ENCODE measurements at regions not wholly inside any gene's neighbourhood (a gene's known extent, or its start where the extent isn't known, plus 50 kb on each side); places are given as distances from the start of the nearest gene placed in this dataset.

DNA sequence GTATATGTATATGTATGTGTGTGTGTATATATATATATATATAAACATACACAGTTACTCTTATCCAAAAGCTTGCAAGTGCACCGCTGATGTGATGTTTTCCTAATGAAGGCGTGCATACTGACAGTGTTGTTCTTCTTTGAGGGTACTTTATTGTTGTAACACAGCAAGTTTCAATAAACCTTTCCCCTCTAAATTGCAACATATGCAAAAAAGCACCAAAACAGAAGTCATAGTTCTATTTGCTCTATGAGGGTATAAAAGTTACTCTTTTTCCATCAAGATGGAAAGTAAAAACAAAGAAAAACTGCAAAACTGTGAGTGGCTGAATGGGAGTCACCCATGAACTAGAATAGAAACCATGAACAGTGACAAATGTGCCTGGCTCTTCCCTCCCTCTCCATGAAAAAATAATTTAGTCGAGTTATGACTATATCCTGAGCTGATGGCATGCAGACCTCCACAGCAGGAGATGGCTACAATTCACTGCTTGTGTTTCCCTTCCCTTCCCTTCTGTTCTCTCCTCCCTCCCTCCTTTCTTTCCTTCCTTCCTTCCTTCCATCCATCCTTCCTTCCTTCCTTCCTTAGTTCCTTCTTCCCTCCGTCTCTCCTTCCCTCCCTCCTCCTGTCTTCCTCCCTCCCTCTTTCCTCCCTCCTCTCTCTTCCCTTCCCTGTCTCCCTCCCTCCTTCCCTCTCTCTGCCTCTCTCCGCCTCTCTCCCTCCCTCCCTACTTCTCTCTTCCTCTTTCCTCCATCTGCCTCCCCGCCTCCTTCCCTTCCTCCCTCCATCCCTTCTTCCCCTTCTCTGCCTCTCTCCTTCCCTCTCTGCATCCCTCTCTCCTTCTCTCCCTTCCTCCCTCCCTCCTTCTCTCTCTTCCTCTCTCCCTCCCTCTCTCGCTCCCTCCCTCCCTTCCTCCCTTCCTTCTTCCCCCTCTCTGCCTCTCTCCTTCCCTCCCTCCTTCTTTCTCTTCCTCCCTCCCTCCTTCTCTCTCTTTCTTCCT lies 220.7 kb upstream of the POU3F1 start:
- Histone ChIP-seq H3K36me3 (ENCODE audit: control insufficient read depth in 2 of 2, insufficient read depth in 2 of 2, low read length in 2 of 2) (no peaks in the 10 kb centered on the region), H3K9ac (ENCODE audit: low read length in 2 of 2) (no peak overlapping the region), H3K27me3 (ENCODE audit: control insufficient read depth in 1 of 2, insufficient read depth in 2 of 2, low read length in 2 of 2) (peaks cover 3 to 12% of the 10 kb centered on the region in 2 donors), H3K27ac (ENCODE audit: low read length) (no peak overlapping the region), H3K4me3 (ENCODE audit: low read length in 2 of 2) (no peak overlapping the region), H3K9me3 (ENCODE audit: control insufficient read depth in 2 of 2, low read length in 2 of 2) (no peaks in the 10 kb centered on the region), H3K4me1 (ENCODE audit: control insufficient read depth, insufficient read depth, low read length) (peaks cover 3% of the 10 kb centered on the region)

- Histone ChIP-seq H3K4me1 (ENCODE audit: control insufficient read depth, insufficient read depth, low read length) (peaks cover 3% of the 10 kb centered on the region), H3K27me3 (ENCODE audit: control insufficient read depth in 1 of 2, insufficient read depth in 2 of 2, low read length in 2 of 2) (peaks cover 3 to 10% of the 10 kb centered on the region in 2 donors), H3K4me3 (ENCODE audit: low read length in 2 of 2) (no peak overlapping the region), H3K36me3 (ENCODE audit: control insufficient read depth in 2 of 2, insufficient read depth in 2 of 2, low read length in 2 of 2) (no peaks in the 10 kb centered on the region), H3K27ac (ENCODE audit: low read length) (no peak overlapping the region), H3K9ac (ENCODE audit: low read length in 2 of 2) (no peak overlapping the region), H3K9me3 (ENCODE audit: control insufficient read depth in 2 of 2, low read length in 2 of 2) (no peaks in the 10 kb centered on the region)
These were observed 219.6 kb upstream of the POU3F1 start for GRCh38 chr1:38266197-38266520.

GRCh38 chr1:38265293-38266196 lies 219.0 kb upstream of the POU3F1 start:
- peaks cover 3% of the 10 kb centered on the region for H3K4me1 ChIP-seq (ENCODE audit: control insufficient read depth, insufficient read depth, low read length)
- no peak overlapping the region for H3K27ac ChIP-seq (ENCODE audit: low read length)
- H3K4me3 ChIP-seq (ENCODE audit: low read length in 2 of 2) = no peak overlapping the region
- peaks cover 3 to 12% of the 10 kb centered on the region in 2 donors for H3K27me3 ChIP-seq (ENCODE audit: control insufficient read depth in 1 of 2, insufficient read depth in 2 of 2, low read length in 2 of 2)
- peaks cover 0 to 1% of the 10 kb centered on the region in 2 donors for H3K9me3 ChIP-seq (ENCODE audit: control insufficient read depth in 2 of 2, low read length in 2 of 2)
- H3K9ac ChIP-seq (ENCODE audit: low read length in 2 of 2) = no peak overlapping the region
- H3K36me3 ChIP-seq (ENCODE audit: control insufficient read depth in 2 of 2, insufficient read depth in 2 of 2, low read length in 2 of 2) = no peaks in the 10 kb centered on the region

- Histone ChIP-seq H3K4me3 (ENCODE audit: low read length in 2 of 2) (no peak overlapping the region), H3K36me3 (ENCODE audit: control insufficient read depth in 2 of 2, insufficient read depth in 2 of 2, low read length in 2 of 2) (no peaks in the 10 kb centered on the region), H3K9ac (ENCODE audit: low read length in 2 of 2) (no peak overlapping the region), H3K9me3 (ENCODE audit: control insufficient read depth in 2 of 2, low read length in 2 of 2) (peaks cover 5 to 11% of the 10 kb centered on the region in 2 donors), H3K27me3 (ENCODE audit: control insufficient read depth in 1 of 2, insufficient read depth in 2 of 2, low read length in 2 of 2) (peaks cover 3 to 9% of the 10 kb centered on the region in 2 donors), H3K27ac (ENCODE audit: low read length) (no peak overlapping the region), H3K4me1 (ENCODE audit: control insufficient read depth, insufficient read depth, low read length) (no peaks in the 10 kb centered on the region)
These were observed 216.8 kb upstream of the POU3F1 start for GRCh38 chr1:38263438-38263837.

DNA sequence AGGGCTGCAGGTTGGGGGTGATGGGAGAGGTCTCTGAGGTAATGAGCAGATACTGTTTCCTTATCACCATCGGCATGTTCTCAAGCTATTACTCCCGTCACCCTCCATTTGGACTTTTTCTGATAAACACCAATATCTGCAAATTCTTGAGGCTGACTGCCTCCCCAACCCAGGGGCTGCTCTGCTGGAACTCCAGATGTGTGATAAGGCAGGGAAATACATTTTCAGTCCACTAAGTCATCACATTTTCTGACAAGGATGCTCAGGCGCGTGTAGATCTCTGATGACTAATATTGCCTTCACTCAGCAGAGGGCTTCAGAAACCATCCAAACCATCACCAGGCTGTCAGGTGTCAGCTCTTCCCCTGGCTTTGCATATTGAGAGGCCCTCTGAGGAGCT lies 215.0 kb upstream of the POU3F1 start:
- no peak overlapping the region for H3K27ac ChIP-seq (ENCODE audit: low read length)
- H3K36me3 ChIP-seq (ENCODE audit: control insufficient read depth in 2 of 2, insufficient read depth in 2 of 2, low read length in 2 of 2) = no peaks in the 10 kb centered on the region
- no peak overlapping the region for H3K4me3 ChIP-seq (ENCODE audit: low read length in 2 of 2)
- H3K4me1 ChIP-seq (ENCODE audit: control insufficient read depth, insufficient read depth, low read length) = no peaks in the 10 kb centered on the region
- no peak overlapping the region for H3K9ac ChIP-seq (ENCODE audit: low read length in 2 of 2)
- H3K27me3 ChIP-seq (ENCODE audit: control insufficient read depth in 1 of 2, insufficient read depth in 2 of 2, low read length in 2 of 2) = peaks cover 3 to 12% of the 10 kb centered on the region in 2 donors
- peaks cover 5 to 11% of the 10 kb centered on the region in 2 donors for H3K9me3 ChIP-seq (ENCODE audit: control insufficient read depth in 2 of 2, low read length in 2 of 2)

GRCh38 chr1:38258085-38258627 lies 211.6 kb upstream of the POU3F1 start:
- peaks cover 8 to 14% of the 10 kb centered on the region in 2 donors for H3K27me3 ChIP-seq (ENCODE audit: control insufficient read depth in 1 of 2, insufficient read depth in 2 of 2, low read length in 2 of 2)
- H3K4me1 ChIP-seq (ENCODE audit: control insufficient read depth, insufficient read depth, low read length) = no peaks in the 10 kb centered on the region
- no peaks in the 10 kb centered on the region for H3K36me3 ChIP-seq (ENCODE audit: control insufficient read depth in 2 of 2, insufficient read depth in 2 of 2, low read length in 2 of 2)
- no peak overlapping the region for H3K27ac ChIP-seq (ENCODE audit: low read length)
- H3K9ac ChIP-seq (ENCODE audit: low read length in 2 of 2) = no peak overlapping the region
- H3K4me3 ChIP-seq (ENCODE audit: low read length in 2 of 2) = no peak overlapping the region
- peaks cover 8 to 15% of the 10 kb centered on the region in 2 donors for H3K9me3 ChIP-seq (ENCODE audit: control insufficient read depth in 2 of 2, low read length in 2 of 2)

DNA sequence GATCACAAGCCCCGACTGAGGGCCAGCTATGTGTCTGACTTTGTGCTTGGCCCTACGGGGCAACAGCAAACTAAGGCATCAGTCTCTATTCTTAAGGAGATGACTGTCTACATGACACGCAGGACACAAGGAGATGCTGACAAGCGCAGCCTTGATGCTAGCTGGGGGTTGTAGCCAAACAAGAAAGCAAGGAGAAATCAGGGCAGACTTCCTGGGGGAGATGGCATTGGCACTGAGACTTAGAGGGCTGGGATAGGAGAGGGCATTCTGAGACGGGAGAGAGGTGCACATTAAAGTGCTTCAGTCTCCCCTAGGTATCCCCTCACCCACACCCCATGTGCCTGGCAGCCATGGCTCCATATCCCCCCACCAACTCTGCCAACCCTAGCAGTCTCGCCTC lies 210.8 kb upstream of the POU3F1 start:
- no peak overlapping the region for H3K9ac ChIP-seq (ENCODE audit: low read length in 2 of 2)
- peaks cover 8 to 14% of the 10 kb centered on the region in 2 donors for H3K27me3 ChIP-seq (ENCODE audit: control insufficient read depth in 1 of 2, insufficient read depth in 2 of 2, low read length in 2 of 2)

DNA sequence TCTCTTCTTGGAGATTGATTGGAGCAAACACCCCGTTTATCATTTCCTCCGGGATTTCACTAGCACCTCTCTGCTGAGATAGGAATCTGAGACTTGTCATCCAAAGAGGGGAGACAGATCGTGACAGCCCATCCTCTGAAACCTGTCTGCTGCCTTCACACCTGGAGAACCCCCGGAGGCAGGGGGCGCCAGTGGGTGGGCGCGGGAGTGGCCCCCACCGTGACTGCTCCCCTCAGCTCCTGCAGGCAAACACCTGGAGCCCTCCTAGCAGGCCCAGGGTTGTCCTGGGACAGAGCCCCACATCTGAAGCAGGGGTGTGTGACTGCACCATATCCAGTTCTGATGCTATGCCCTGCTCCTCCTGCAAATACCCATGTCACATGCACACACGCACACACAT lies 209.5 kb upstream of the POU3F1 start:
- Histone ChIP-seq H3K27ac (ENCODE audit: low read length) (no peak overlapping the region), H3K27me3 (ENCODE audit: control insufficient read depth in 1 of 2, insufficient read depth in 2 of 2, low read length in 2 of 2) (peaks cover 8 to 10% of the 10 kb centered on the region in 2 donors), H3K9ac (ENCODE audit: low read length in 2 of 2) (no peak overlapping the region), H3K4me3 (ENCODE audit: low read length in 2 of 2) (no peak overlapping the region), H3K9me3 (ENCODE audit: control insufficient read depth in 2 of 2, low read length in 2 of 2) (peaks cover 8 to 15% of the 10 kb centered on the region in 2 donors), H3K36me3 (ENCODE audit: control insufficient read depth in 2 of 2, insufficient read depth in 2 of 2, low read length in 2 of 2) (no peaks in the 10 kb centered on the region), H3K4me1 (ENCODE audit: control insufficient read depth, insufficient read depth, low read length) (no peaks in the 10 kb centered on the region)

More for the DNA sequence above, 210.8 kb upstream of the POU3F1 start:
- H3K4me1 ChIP-seq (ENCODE audit: control insufficient read depth, insufficient read depth, low read length) = no peaks in the 10 kb centered on the region
- H3K4me3 ChIP-seq (ENCODE audit: low read length in 2 of 2) = no peak overlapping the region
- H3K27ac ChIP-seq (ENCODE audit: low read length) = no peak overlapping the region
- peaks cover 8 to 15% of the 10 kb centered on the region in 2 donors for H3K9me3 ChIP-seq (ENCODE audit: control insufficient read depth in 2 of 2, low read length in 2 of 2)
- no peaks in the 10 kb centered on the region for H3K36me3 ChIP-seq (ENCODE audit: control insufficient read depth in 2 of 2, insufficient read depth in 2 of 2, low read length in 2 of 2)

GRCh38 chr1:38253314-38253713 lies 206.7 kb upstream of the POU3F1 start:
- Histone ChIP-seq H3K27ac (ENCODE audit: low read length) (no peak overlapping the region), H3K9me3 (ENCODE audit: control insufficient read depth in 2 of 2, low read length in 2 of 2) (peaks cover 3 to 4% of the 10 kb centered on the region in 2 donors), H3K36me3 (ENCODE audit: control insufficient read depth in 2 of 2, insufficient read depth in 2 of 2, low read length in 2 of 2) (no peaks in the 10 kb centered on the region), H3K27me3 (ENCODE audit: control insufficient read depth in 1 of 2, insufficient read depth in 2 of 2, low read length in 2 of 2) (peaks cover 8 to 21% of the 10 kb centered on the region in 2 donors), H3K4me1 (ENCODE audit: control insufficient read depth, insufficient read depth, low read length) (no peaks in the 10 kb centered on the region), H3K4me3 (ENCODE audit: low read length in 2 of 2) (no peak overlapping the region), H3K9ac (ENCODE audit: low read length in 2 of 2) (no peak overlapping the region)

- no peak overlapping the region for H3K9ac ChIP-seq (ENCODE audit: low read length in 2 of 2)
- peaks cover 3 to 4% of the 10 kb centered on the region in 2 donors for H3K9me3 ChIP-seq (ENCODE audit: control insufficient read depth in 2 of 2, low read length in 2 of 2)
- H3K27me3 ChIP-seq (ENCODE audit: control insufficient read depth in 1 of 2, insufficient read depth in 2 of 2, low read length in 2 of 2) = peaks cover 4 to 12% of the 10 kb centered on the region in 2 donors
These were observed 203.8 kb upstream of the POU3F1 start for GRCh38 chr1:38250356-38250755.

More at GRCh38 chr1:38250356-38250755, 203.8 kb upstream of the POU3F1 start:
- H3K4me1 ChIP-seq (ENCODE audit: control insufficient read depth, insufficient read depth, low read length) = peaks cover 3% of the 10 kb centered on the region
- no peak overlapping the region for H3K4me3 ChIP-seq (ENCODE audit: low read length in 2 of 2)
- H3K36me3 ChIP-seq (ENCODE audit: control insufficient read depth in 2 of 2, insufficient read depth in 2 of 2, low read length in 2 of 2) = no peaks in the 10 kb centered on the region
- no peak overlapping the region for H3K27ac ChIP-seq (ENCODE audit: low read length)
